NCI-H82 treated with DMSO at 0.1 percent for 48 hours (cell line): ENCODE measurements at regions not wholly inside any gene's neighbourhood (a gene's known extent, or its start where the extent isn't known, plus 50 kb on each side); places are given as distances from the start of the nearest gene placed in this dataset.

ENCODE experiments used
- DNase-seq: peaks from one replicate; lab custom pipeline; 2025; ENCODE audit not compliant: unreplicated experiment; lab: John Stamatoyannopoulos, UW

DNA sequence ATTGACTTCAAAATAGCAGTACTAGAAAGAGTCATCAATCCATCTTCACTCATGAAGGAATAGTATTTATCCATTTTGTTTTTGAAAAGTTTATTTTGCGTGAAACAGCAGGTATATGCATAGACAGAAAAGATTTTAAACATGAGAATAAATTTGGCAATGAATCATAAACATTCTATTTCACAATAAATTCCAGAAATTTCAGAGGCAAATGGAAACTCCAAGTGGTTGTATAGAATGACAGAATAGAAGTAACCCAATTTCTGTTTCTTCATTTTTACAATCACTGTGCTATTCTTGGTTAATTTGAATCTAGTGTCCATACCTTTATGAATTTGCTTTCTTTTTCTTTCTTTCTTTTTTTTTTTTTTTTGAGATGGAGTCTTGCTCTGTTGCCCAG is 173.0 kb upstream of the ECI2 start:
- no peak for DNase-seq

- DNase-seq, result no peak
Observed at GRCh38 chr6:4304927-4305455, 169.6 kb upstream of the ECI2 start.

DNA sequence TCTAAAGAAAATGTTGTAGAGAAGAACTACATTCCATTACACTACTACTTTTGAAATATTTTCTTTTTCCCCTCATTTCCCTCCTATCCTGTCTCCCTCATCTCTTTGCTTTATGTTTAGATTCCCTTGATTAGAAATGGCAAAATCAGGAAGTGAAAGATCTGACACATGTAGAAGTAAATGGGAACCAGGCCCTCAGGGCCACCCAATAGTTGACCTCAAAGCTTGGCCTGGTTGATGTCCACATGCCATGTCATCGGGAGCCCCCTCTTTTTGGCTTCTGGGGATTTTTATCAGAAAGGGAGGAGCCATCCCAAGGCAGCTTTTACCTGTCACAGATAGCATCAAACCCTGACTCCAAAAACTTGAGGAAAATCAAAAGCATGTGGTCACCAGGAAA is 168.3 kb upstream of the ECI2 start:
- no peak for DNase-seq

DNA sequence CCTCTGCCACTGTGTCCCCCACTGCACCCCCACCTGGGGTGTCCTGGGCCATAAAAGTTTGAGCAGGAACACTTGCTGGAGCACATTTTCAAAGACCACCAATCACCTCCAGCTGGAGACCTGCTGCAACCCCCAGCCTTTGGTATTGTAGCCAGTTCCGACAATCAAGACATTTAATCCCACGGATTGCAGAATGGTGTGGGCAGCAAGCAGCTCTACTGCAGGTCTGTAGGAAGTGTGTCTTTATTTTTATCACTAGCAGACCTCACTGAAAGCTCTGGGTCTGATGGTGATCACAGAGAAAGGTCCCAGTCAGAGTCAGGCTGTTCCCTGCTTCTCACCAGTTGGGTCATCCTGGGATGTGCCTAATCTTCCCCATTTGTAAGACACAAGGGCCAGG is 167.1 kb upstream of the ECI2 start:
- DNase-seq, result no peak

GRCh38 chr6:4301871-4302270 is 166.5 kb upstream of the ECI2 start:
- DNase-seq, result no peak

- DNase-seq, result no peak
Observed at GRCh38 chr6:4300917-4301316, 165.5 kb upstream of the ECI2 start.

DNA sequence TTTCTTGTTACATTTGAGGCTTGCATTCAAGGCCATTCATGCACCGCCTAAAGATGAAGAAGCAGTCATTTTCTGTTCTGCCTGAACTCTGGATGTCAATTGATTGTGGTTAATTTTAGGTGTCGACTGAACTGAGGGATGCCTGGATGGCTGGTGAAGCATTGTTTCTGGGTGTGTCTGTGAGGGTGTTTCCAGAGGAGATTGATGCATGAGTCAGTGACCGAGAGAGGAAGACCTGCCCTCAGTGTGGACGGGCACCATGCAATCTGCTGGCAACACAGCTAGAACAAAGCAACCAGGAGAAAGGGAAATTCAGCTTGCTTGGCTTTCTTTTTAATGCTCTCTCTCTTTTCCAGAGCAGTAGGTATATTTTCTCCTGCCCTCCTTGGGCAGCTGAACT is 164.1 kb upstream of the ECI2 start:
- no peak for DNase-seq

DNA sequence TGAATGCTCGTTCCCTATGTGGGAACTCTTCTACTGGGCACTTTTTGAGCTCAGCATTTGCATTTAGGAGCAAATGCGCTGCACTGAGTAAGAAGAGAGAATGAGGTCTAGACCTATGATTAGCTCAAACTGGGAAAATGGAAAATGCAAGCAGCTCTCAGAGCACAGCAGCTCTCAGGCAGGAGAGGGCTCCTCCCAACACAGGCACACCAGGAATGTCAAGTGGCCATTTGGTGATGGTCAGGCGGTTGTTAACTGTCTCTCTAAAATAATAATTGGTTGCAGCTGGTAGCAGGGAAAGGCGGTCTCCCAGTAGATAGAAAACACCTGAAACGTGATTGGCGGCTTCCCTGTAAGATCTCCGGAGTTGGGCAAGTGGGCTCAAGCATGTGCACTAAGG is 162.0 kb upstream of the ECI2 start:
- no peak for DNase-seq

- DNase-seq, result no peak
Observed at GRCh38 chr6:4296552-4296951, 161.2 kb upstream of the ECI2 start.

GRCh38 chr6:4295783-4296155 is 160.4 kb upstream of the ECI2 start:
- no peak for DNase-seq

DNA sequence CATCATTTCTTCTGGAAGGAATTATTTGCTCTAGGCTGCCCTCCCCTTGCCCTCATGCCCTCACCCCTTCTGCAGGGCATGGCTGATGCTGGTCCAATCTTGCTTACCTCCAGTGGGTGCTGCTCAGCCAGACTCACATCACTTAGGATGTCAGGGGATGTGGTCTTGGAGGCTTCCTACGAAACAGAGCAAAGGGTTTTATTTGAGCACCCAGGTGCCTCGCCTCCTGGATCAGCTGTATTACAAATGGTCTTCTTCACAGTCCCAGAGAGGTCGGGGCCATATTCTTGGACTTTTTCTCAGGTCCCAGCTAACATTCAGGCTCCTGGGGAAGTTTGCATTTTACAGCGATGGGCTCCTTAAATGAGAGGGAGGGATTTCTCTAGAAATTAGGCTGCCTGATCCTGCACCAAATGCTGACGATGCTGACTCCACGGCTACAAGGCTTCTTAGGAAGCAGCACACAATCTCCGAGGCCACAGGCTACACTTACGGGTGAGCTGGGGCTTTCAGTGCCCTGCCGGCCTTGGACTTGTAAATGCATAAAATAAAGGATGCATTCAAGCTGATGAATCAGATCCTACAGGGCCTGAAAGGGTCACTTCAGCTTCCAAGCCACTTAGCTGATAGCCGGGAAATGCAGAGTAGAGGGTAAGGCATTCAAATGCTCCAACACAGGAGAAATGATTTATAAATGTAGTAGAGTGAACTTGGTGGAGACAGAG is 159.8 kb upstream of the ECI2 start:
- no peak for DNase-seq

DNA sequence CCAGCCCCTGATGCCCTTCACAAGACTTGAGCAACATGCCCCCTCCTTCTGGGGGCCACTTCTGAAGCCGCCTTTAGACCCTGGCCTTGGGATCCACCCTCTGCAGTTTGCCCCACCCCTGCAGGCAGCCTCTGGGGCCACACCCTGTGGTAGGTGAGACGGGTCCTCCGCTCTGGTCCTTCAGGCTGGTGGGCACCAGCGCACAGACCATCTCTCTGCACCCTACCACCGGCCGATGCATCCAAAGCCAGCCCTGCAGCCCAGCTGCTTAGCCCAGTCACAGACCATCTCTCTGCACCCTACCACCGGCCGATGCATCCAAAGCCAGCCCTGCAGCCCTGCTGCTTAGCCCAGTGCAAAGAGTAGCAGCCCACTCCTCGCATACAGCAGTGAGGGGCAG is 159.3 kb upstream of the ECI2 start:
- no peak for DNase-seq

DNA sequence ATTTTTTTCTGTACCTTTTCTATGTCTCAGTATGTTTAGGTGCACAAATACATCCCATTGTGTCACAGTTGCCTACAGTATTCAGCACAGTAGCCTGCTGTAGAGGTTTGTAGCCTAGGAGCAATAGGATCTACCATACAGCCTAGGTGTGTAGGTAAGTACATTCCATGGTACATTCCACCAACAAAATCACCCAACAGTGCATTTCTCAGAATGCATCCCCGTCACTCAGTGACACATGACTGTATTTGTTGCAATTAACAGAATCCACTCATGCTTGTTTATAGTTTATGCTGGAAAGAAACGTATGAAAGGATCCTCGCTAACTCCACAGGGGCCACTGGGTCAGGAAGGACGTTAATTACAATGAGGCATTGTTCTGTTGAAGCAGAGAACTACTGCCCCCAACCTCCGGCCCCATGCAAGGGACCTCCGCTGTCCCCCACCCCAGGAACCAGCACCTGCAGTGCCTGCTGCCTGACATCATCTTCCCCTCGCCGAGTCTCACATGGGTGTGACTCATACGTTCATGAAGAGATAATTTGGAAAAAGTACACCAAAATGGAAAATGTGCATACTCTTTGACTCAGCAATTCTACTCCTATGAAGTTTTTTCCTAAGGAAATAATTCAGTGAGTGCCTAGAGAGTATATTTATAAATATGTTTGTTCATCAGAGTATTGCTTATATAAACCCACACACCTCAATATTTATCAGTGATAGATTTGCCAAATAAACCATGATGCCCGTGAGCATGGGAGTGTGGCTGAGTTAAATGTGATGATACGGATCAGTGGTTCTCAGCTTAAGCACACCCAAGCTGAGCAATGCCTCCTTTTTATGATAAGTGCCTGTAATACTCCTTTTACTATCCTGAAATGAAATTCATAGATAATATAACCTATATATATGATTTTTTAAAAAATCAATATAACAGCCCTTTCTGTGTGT is 156.4 kb upstream of the ECI2 start:
- no peak for DNase-seq

DNA sequence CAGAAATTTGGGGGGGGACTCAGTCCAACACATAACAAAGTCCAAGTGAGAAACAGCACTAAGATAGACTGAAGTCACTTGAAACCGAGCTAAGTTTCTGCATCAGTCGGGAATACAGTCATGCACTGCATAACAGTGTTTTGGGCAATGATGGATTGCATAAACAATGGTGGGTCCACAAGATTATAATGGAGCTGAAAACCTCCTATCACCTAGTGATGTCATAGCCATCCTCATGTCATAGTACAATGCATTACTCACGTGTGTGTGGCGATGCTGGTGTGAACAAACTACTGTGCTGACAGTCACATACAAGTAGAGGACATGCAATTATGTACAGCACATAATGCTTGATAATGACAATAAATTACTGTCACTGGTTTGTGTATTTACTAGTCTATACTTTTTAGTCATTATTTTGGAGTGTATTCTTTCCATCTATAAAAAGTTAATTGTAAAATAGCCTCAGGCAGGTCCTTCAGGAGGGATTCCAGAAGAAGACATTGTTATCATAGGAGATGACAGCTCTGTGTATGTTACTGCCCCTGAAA is 154.5 kb upstream of the ECI2 start:
- DNase-seq, result no peak

DNA sequence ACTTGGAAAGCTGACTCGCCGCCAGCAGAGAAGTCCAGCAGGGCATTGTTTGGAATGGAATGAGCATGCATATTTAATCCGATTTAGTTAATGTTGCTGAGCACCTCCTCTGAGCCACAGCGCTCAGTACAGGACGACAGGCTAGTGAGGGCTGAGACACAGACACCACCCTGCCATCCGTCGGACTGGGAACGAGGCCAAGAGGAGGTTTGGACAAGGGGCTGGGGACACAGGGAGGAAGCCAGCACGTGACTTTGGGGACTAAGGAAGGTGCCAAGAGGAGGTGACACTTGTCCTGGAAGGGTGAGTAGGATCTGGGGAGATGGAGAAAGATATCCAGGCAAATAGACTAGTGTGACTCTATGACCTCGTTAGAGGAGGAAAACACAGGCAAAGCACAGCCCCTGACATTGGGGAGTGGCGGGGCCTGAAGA is 152.5 kb upstream of the ECI2 start:
- peak; percentile 55 for DNase-seq

DNA sequence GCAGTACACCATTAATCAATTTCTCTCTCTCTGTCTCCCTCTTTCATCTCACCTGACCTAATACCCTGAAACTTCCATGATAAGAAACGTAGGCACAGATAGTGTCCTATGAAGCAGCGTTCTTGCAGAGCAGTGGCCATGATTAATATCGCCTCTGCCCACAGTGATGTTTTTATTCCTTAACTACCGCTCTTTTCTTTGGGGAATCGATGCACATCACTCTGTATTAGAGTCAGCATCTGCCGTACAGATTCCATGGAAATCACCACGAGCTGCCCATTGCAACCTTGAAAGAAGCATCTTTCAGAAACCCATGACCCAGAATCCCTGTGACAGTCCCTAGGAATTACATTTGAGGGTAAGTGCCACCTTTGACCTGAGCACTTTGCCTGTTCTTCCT is 152.0 kb upstream of the ECI2 start:
- DNase-seq, result no peak

GRCh38 chr6:4282926-4283325 is 147.6 kb upstream of the ECI2 start:
- DNase-seq, result no peak

GRCh38 chr6:4281341-4282293 is 146.2 kb upstream of the ECI2 start:
- DNase-seq, result no peak

DNA sequence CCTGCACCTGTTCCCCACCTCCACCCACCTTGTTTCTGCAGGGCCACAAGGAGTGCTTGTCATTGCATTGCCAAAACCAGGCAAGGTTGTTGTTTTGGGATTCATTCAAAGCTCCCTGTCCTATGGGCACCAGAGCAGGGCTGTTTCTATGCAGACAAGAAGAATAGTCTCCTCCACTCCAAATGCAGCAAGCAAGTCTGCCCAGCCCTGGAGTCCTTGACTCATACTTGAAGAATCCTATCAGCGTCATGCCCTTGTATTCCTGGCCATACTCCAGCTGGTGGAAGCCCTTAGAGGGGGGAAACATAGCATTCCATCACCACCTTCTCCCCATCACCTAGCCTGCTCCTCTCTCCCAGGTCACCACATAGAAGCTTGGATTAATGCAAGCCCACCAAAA is 145.3 kb upstream of the ECI2 start:
- DNase-seq, result no peak

GRCh38 chr6:4280031-4280430 is 144.7 kb upstream of the ECI2 start:
- DNase-seq, result no peak
